ENCODE measurements at regions not wholly inside any gene's neighbourhood (a gene's known extent, or its start where the extent isn't known, plus 50 kb on each side); places are given as distances from the start of the nearest gene placed in this dataset.

GRCh38 chr6:68273297-68273696 is 361.8 kb upstream of the ADGRB3 start (continued):
- no peak for TF ChIP-seq CHD7 (IDR thresholded peaks at IDR 0.05; ENCODE audit: insufficient replicate concordance, low read length)
- TF ChIP-seq KDM4A (IDR thresholded peaks at IDR 0.05; ENCODE audit: low read depth, low read length, severe bottlenecking) = no peak
- TF ChIP-seq NANOG (IDR thresholded peaks at IDR 0.05; ENCODE audit: insufficient read depth, low read depth, low read length, poor library complexity, severe bottlenecking) = no peak
- TF ChIP-seq RFX5 (IDR thresholded peaks at IDR 0.05; ENCODE audit: borderline replicate concordance, low read depth, low read length) = no peak

Data from H1 (cell line).